Vagina (tissue), 2 donors: ENCODE measurements at regions not wholly inside any gene's neighbourhood (a gene's known extent, or its start where the extent isn't known, plus 50 kb on each side); places are given as distances from the start of the nearest gene placed in this dataset.

ENCODE experiments used
- CTCF ChIP-seq, 3 experiments: fragments of 450-650 bp in 2 of 3; fragments of 200-600 bp in 1 of 3; sonication (generic) in 1 of 3; IDR thresholded peaks; one replicate each; pipeline ENCODE4 v1.5.1; 2017 to 2019; ENCODE audit warnings: antibody characterized with exemption in 3 of 3, mild to moderate bottlenecking in 2 of 3, moderate library complexity in 2 of 3
- POLR2AphosphoS5 ChIP-seq, 2 donors: sonication (generic); formaldehyde crosslinking; IDR thresholded peaks; one replicate each; pipeline ENCODE4 v1.9.0; 2017; ENCODE audit warnings: antibody characterized with exemption in 2 of 2, mild to moderate bottlenecking in 2 of 2, low read depth in 1 of 2; ENCODE audit not compliant: insufficient read depth in 1 of 2

GRCh38 chr3:187519428-187519890, 150.7 kb downstream of the SST start:
- TF ChIP-seq POLR2AphosphoS5 (IDR thresholded peaks at IDR 0.05; ENCODE audit: insufficient read depth in 1 of 2, low read depth in 1 of 2): no peak
- no peak for TF ChIP-seq CTCF (IDR thresholded peaks at IDR 0.05)
